OCI-LY1 (cell line): ENCODE measurements at regions not wholly inside any gene's neighbourhood (a gene's known extent, or its start where the extent isn't known, plus 50 kb on each side); places are given as distances from the start of the nearest gene placed in this dataset.

Experiments
- EZH2 ChIP-seq: fragments of 200-600 bp; sonication (generic), shearing (Covaris generic); IDR thresholded peaks from 2 replicates; pipeline ENCODE4 v1.8.0; 2017; ENCODE audit warnings: borderline replicate concordance, mixed run types, mild to moderate bottlenecking, antibody characterized with exemption, low read length, moderate library complexity, mixed read lengths
- TF ChIP-seq, protein P1 (sequence below): fragments of 200-600 bp; sonication (generic), shearing (Covaris generic); IDR thresholded peaks from 2 replicates; pipeline ENCODE4 v1.5.1; 2017; ENCODE audit warnings: mild to moderate bottlenecking, antibody characterized with exemption, low read length, moderate library complexity, mixed read lengths

DNA sequence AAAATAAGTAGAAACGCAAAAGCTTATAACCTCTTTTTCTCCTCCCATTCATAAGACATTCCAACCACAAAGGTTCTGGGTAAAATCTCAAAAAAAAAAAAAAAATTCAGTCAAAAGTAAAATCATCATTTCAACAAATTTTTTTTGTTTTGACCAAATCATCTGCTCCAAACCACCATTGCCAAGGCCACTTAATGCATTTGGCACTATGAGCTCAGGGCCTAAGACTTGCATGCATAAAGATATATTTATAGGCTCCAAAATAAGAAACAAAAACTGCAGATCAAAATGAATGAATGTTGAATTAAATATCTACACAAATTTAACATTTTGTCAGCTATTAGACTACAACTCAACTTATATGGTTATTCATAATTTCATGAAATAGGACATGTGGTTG, 331.1 kb upstream of the NFIA start:
- TF ChIP-seq, protein P1, sequence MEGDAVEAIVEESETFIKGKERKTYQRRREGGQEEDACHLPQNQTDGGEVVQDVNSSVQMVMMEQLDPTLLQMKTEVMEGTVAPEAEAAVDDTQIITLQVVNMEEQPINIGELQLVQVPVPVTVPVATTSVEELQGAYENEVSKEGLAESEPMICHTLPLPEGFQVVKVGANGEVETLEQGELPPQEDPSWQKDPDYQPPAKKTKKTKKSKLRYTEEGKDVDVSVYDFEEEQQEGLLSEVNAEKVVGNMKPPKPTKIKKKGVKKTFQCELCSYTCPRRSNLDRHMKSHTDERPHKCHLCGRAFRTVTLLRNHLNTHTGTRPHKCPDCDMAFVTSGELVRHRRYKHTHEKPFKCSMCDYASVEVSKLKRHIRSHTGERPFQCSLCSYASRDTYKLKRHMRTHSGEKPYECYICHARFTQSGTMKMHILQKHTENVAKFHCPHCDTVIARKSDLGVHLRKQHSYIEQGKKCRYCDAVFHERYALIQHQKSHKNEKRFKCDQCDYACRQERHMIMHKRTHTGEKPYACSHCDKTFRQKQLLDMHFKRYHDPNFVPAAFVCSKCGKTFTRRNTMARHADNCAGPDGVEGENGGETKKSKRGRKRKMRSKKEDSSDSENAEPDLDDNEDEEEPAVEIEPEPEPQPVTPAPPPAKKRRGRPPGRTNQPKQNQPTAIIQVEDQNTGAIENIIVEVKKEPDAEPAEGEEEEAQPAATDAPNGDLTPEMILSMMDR = no peak
- no peak for TF ChIP-seq EZH2
